ENCODE measurements at regions not wholly inside any gene's neighbourhood (a gene's known extent, or its start where the extent isn't known, plus 50 kb on each side); places are given as distances from the start of the nearest gene placed in this dataset.

DNA sequence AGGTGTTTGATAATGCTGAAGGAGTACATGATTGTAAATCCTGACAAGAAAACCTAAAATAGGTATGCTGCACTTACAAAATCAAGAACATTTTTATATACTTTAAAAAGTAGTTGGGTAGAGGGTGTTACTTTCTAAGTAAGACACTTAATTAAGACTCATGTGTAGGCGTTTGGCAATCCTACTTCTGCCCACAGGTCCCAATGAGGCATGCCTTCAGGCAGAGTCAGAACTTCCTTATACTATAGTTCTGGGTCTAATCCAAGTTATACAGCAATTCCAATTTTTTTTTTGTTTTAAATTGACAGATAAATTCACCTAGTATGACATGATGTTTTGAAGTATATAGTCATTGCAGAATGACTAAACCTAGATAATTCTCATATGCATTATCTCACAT is 1188.5 kb upstream of the PHF14 start:
- TF ChIP-seq, protein P1, sequence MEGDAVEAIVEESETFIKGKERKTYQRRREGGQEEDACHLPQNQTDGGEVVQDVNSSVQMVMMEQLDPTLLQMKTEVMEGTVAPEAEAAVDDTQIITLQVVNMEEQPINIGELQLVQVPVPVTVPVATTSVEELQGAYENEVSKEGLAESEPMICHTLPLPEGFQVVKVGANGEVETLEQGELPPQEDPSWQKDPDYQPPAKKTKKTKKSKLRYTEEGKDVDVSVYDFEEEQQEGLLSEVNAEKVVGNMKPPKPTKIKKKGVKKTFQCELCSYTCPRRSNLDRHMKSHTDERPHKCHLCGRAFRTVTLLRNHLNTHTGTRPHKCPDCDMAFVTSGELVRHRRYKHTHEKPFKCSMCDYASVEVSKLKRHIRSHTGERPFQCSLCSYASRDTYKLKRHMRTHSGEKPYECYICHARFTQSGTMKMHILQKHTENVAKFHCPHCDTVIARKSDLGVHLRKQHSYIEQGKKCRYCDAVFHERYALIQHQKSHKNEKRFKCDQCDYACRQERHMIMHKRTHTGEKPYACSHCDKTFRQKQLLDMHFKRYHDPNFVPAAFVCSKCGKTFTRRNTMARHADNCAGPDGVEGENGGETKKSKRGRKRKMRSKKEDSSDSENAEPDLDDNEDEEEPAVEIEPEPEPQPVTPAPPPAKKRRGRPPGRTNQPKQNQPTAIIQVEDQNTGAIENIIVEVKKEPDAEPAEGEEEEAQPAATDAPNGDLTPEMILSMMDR (conservative IDR thresholded peaks at IDR 0.05) = no peak
- no peak for TF ChIP-seq EZH2 (IDR thresholded peaks at IDR 0.05; ENCODE audit: low read depth)
- BruUV-seq (replicated peaks) = no TSS peak
- H3K79me2 ChIP-seq (ENCODE audit: low read depth) = no peaks in the 10 kb centered on the region
- no peaks in the 10 kb centered on the region for H3K9me3 ChIP-seq (ENCODE audit: insufficient read depth, low read depth)
- no peaks in the 10 kb centered on the region for H3K36me3 ChIP-seq (ENCODE audit: low read depth)
- H3K27ac ChIP-seq = no peak overlapping the region
- no peaks in the 10 kb centered on the region for H3K4me1 ChIP-seq (replicated peaks; ENCODE audit: insufficient read depth)
- no peaks in the 10 kb centered on the region for H3F3A ChIP-seq (ENCODE audit: insufficient read depth, low read depth)
- H4K20me1 ChIP-seq (ENCODE audit: insufficient read depth) = no peaks in the 10 kb centered on the region
- ChIA-PET POLR2A (ENCODE audit: unreplicated experiment) (no interaction called here), CTCF (no interaction called here)
- no peak overlapping the region for H2AFZ ChIP-seq
- H3K9me2 ChIP-seq (ENCODE audit: insufficient read depth) = no peaks in the 10 kb centered on the region
- no peak overlapping the region for H3K4me3 ChIP-seq
- no peaks in the 10 kb centered on the region for H3K27me3 ChIP-seq (ENCODE audit: insufficient read depth, low read depth)
- no peak overlapping the region for H3K4me2 ChIP-seq
- no peak for DNase-seq
- intact Hi-C loops (cut with micrococcal nuclease; ENCODE audit: unreplicated experiment) = no loop called here

DNA sequence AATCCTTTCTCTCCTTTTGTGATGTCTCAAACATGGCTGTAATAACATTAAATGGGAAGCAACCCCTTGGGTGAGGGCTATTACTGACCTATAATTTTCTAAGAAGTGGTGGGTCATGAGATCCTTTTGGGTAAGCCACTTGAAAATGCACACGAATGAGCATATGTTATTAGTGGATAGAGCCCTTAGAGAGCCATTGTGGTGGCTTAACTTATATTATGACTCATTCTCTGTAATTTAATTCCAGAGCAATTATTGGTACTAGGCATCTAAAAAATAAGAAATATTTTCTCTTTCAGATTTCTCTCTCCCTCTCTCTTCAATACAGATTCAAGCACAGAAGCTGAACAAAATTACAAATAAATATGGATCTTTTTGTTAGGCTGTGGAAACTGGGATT is 1177.4 kb upstream of the PHF14 start:
- H3K4me1 ChIP-seq (replicated peaks; ENCODE audit: insufficient read depth) = no peaks in the 10 kb centered on the region
- no peak overlapping the region for H3K4me3 ChIP-seq
- no peaks in the 10 kb centered on the region for H3F3A ChIP-seq (ENCODE audit: insufficient read depth, low read depth)
- peaks cover 6% of the 10 kb centered on the region; the same call in 1 of the 2 replicates for H3K9me2 ChIP-seq (ENCODE audit: insufficient read depth)
- intact Hi-C loops (cut with micrococcal nuclease; ENCODE audit: unreplicated experiment) = no loop called here
- H3K27me3 ChIP-seq (ENCODE audit: insufficient read depth, low read depth) = no peaks in the 10 kb centered on the region
- H4K20me1 ChIP-seq (ENCODE audit: insufficient read depth) = no peaks in the 10 kb centered on the region
- H3K27ac ChIP-seq = no peak overlapping the region
- no peaks in the 10 kb centered on the region for H3K36me3 ChIP-seq (ENCODE audit: low read depth)
- H3K4me2 ChIP-seq = no peak overlapping the region
- no peaks in the 10 kb centered on the region for H3K79me2 ChIP-seq (ENCODE audit: low read depth)
- no peak for DNase-seq
- ChIA-PET POLR2A (ENCODE audit: unreplicated experiment) (no interaction called here), CTCF (no interaction called here)
- TF ChIP-seq EZH2 (IDR thresholded peaks at IDR 0.05; ENCODE audit: low read depth) = no peak
- TF ChIP-seq, protein P1 (conservative IDR thresholded peaks at IDR 0.05) = no peak
- no peaks in the 10 kb centered on the region for H3K9me3 ChIP-seq (ENCODE audit: insufficient read depth, low read depth)
- no peak overlapping the region for H2AFZ ChIP-seq
- no TSS peak for BruUV-seq (replicated peaks)

DNA sequence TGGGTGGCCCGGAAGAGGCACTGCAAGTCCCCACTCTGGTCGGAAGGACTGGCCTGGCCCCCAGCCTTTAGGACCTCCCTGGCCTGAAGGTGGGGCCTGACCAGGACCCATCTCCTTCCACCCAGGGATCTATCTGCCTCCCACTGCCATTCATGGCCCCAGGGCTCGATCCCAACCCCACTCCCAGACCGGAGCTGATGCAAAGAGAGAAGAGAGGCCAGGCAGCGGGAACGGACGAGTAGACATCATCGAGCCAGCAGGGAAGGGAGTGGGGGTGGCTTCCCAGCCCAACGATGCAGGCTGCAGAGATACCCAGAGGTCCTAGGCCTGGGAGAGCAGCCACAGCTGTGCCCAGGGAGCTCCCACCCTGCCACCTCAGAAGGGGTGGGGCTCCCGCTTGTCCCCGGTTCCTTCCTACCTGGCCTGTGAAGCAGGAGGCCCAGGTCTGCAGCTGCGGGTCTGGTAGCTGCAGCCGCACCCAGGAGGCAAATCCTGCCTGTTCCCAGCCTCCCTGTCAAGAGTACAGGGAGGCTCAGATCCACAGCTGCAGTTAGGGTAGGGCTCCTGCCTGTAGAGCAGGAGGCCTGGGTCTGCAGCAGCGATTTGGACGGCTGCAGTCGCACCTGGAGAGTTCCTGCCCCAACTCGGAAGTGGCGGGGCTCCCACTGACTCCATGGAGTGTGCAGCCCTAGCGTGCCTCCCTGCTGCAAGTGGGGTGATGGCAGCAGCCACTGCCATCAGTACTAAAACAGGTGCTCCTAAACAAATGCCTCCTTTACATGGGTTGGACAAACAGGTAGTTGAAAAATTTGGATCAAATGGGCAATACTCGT is 1151.0 kb upstream of the PHF14 start:
- H3K27me3 ChIP-seq (ENCODE audit: insufficient read depth, low read depth) = no peaks in the 10 kb centered on the region
- H3K9me3 ChIP-seq (ENCODE audit: insufficient read depth, low read depth) = no peaks in the 10 kb centered on the region
- no peak overlapping the region for H3K4me2 ChIP-seq
- no peaks in the 10 kb centered on the region for H4K20me1 ChIP-seq (ENCODE audit: insufficient read depth)
- H3K4me1 ChIP-seq (replicated peaks; ENCODE audit: insufficient read depth) = no peaks in the 10 kb centered on the region
- H3K27ac ChIP-seq = no peak overlapping the region
- H3F3A ChIP-seq (ENCODE audit: insufficient read depth, low read depth) = no peaks in the 10 kb centered on the region
- intact Hi-C loops (cut with micrococcal nuclease; ENCODE audit: unreplicated experiment) = no loop called here
- no peaks in the 10 kb centered on the region for H3K36me3 ChIP-seq (ENCODE audit: low read depth)
- H2AFZ ChIP-seq = no peak overlapping the region
- no peak for DNase-seq
- no peaks in the 10 kb centered on the region for H3K79me2 ChIP-seq (ENCODE audit: low read depth)
- TF ChIP-seq EZH2 (IDR thresholded peaks at IDR 0.05; ENCODE audit: low read depth) = no peak
- TF ChIP-seq, protein P1 (conservative IDR thresholded peaks at IDR 0.05) = no peak
- H3K4me3 ChIP-seq = no peak overlapping the region
- ChIA-PET CTCF (no interaction called here), POLR2A (ENCODE audit: unreplicated experiment) (no interaction called here)
- H3K9me2 ChIP-seq (ENCODE audit: insufficient read depth) = no peaks in the 10 kb centered on the region
- BruUV-seq (replicated peaks) = no TSS peak
